Endothelial cell of umbilical vein (primary cell): ENCODE measurements at regions not wholly inside any gene's neighbourhood (a gene's known extent, or its start where the extent isn't known, plus 50 kb on each side); places are given as distances from the start of the nearest gene placed in this dataset.
"Not testable (repeated sequence)": the region's sequence is repeated elsewhere in the genome, so short reads cannot be mapped to it uniquely, and the experiment has no call there.

ENCODE experiments used
- BruUV-seq: library from RNA; stranded (reverse); fragments of 400-500 nt; replicated peaks from 2 replicates; lab custom pipeline; 2021; lab: Mats Ljungman, UMichigan
- CTCF ChIA-PET: fragments of 300-600, 350-600 bp; sonication (Branson Sonifier 250); formaldehyde crosslinking; loops from one replicate; lab custom pipeline; 2021; ENCODE audit warnings: antibody characterized with exemption, inconsistent platforms; lab: Charles Lee
- POLR2A ChIA-PET: fragments of 300-600, 350-600 bp; sonication (Branson Sonifier 250); formaldehyde crosslinking; loops from one replicate; lab custom pipeline; 2021; ENCODE audit warnings: antibody characterized with exemption, inconsistent platforms; lab: Charles Lee
- DNase-seq: peaks from one replicate; pipeline ENCODE4 v3.0.0-alpha.2; 2011; ENCODE audit warnings: low read depth, low spot score
- FAIRE-seq: peaks from 2 replicates; lab custom pipeline; 2011; peaks lifted over from hg19 to GRCh38; lab: Jason Lieb, UNC
- H2AFZ ChIP-seq: 2 replicates; pipeline ENCODE4 v1.6.0; 2012; ENCODE audit warnings: low read depth, low read length, control low read depth, inconsistent platforms
- H3K27ac ChIP-seq: 2 replicates; pipeline ENCODE4 v1.5.1; 2011; ENCODE audit warnings: low read depth, mild to moderate bottlenecking, control low read depth, low read length, moderate library complexity; ENCODE audit not compliant: insufficient read depth
- H3K27me3 ChIP-seq, 2 experiments: 2 replicates each; pipeline versions ENCODE4 v1.6.0 to v1.6.1; 2011; ENCODE audit warnings: low read length in 2 of 2, mixed read lengths in 1 of 2; ENCODE audit not compliant: control insufficient read depth in 2 of 2, insufficient read depth in 2 of 2
- H3K36me3 ChIP-seq, 2 experiments: 2 replicates in 1 of 2; 3 replicates in 1 of 2; pipeline ENCODE4 v1.5.1; 2011; ENCODE audit warnings: low read length in 2 of 2, mild to moderate bottlenecking in 1 of 2, moderate library complexity in 1 of 2; ENCODE audit not compliant: control insufficient read depth in 2 of 2, insufficient read depth in 2 of 2; ENCODE audit errors: extremely low read depth in 1 of 2
- H3K4me1 ChIP-seq: 3 replicates; pipeline ENCODE4 v1.5.1; 2011; ENCODE audit warnings: mild to moderate bottlenecking, low read length; ENCODE audit not compliant: control insufficient read depth, insufficient read depth; ENCODE audit errors: extremely low read depth
- H3K4me2 ChIP-seq: 2 replicates; pipeline ENCODE4 v1.6.1; 2011; ENCODE audit warnings: low read length, control low read depth, mixed read lengths; ENCODE audit not compliant: insufficient read depth
- H3K4me3 ChIP-seq, 3 experiments: fragments of 200-600 bp in 1 of 3; sonication (generic), shearing (Covaris generic) in 1 of 3; replicated peaks in 1 of 3; 2 replicates each; pipeline ENCODE4 v1.5.1; 2011 to 2016; ENCODE audit warnings: control low read depth in 3 of 3, low read length in 3 of 3, mild to moderate bottlenecking in 2 of 3, inconsistent platforms in 1 of 3, low read depth in 1 of 3, moderate library complexity in 1 of 3; ENCODE audit not compliant: insufficient read depth in 1 of 3
- H3K79me2 ChIP-seq: 2 replicates; pipeline ENCODE4 v1.6.0; 2012; ENCODE audit warnings: low read length, inconsistent platforms; ENCODE audit not compliant: control insufficient read depth, insufficient read depth
- H3K9ac ChIP-seq: replicated peaks from 2 replicates; pipeline ENCODE3; 2011; ENCODE audit warnings: low read length, control low read depth; ENCODE audit not compliant: insufficient read depth; ENCODE audit errors: extremely low read depth
- H3K9me1 ChIP-seq: replicated peaks from 3 replicates; pipeline ENCODE4 v1.6.0; 2011; ENCODE audit warnings: mild to moderate bottlenecking, low read length; ENCODE audit not compliant: control insufficient read depth, insufficient read depth; ENCODE audit errors: extremely low read depth
- H3K9me3 ChIP-seq: replicated peaks from 2 replicates; pipeline ENCODE4 v1.5.1; 2012; ENCODE audit warnings: low read length, inconsistent platforms; ENCODE audit not compliant: control insufficient read depth, insufficient read depth
- H4K20me1 ChIP-seq: replicated peaks from 2 replicates; pipeline ENCODE3; 2011; ENCODE audit warnings: mild to moderate bottlenecking, low read length; ENCODE audit not compliant: control insufficient read depth, insufficient read depth; ENCODE audit errors: extremely low read depth
- EZH2 ChIP-seq: IDR thresholded peaks from 2 replicates; pipeline ENCODE4 v1.6.1; 2012; ENCODE audit warnings: borderline replicate concordance, low read depth, mild to moderate bottlenecking, moderate library complexity, low read length, inconsistent platforms; ENCODE audit not compliant: severe bottlenecking
- FOS ChIP-seq: IDR thresholded peaks from 2 replicates; pipeline ENCODE4 v1.6.1; 2011; ENCODE audit warnings: mild to moderate bottlenecking, low read length, moderate library complexity, borderline replicate concordance; ENCODE audit not compliant: insufficient read depth
- GATA2 ChIP-seq: IDR thresholded peaks from 2 replicates; pipeline ENCODE4 v1.7.0; 2011; ENCODE audit warnings: low read depth, mild to moderate bottlenecking, moderate library complexity, mixed read lengths, low read length; ENCODE audit not compliant: insufficient read length, insufficient read depth
- JUN ChIP-seq: IDR thresholded peaks from 2 replicates; pipeline ENCODE4 v1.6.1; 2011; ENCODE audit warnings: borderline replicate concordance, low read depth; ENCODE audit not compliant: insufficient read length, insufficient read depth
- MYC ChIP-seq: IDR thresholded peaks from one replicate; pipeline ENCODE4 v1.6.1; 2011; ENCODE audit warnings: mild to moderate bottlenecking, low read depth, low read length
- POLR2A ChIP-seq: IDR thresholded peaks from 2 replicates; pipeline ENCODE4 v1.6.1; 2012; ENCODE audit warnings: low read depth, mild to moderate bottlenecking, control low read depth, low read length
- POLR2AphosphoS5 ChIP-seq: IDR thresholded peaks from 2 replicates; pipeline ENCODE4 v1.6.1; 2012; ENCODE audit warnings: low read depth, mild to moderate bottlenecking, control low read depth, low read length, moderate library complexity; ENCODE audit not compliant: insufficient read depth
- dilution Hi-C: fragments of 300-500 bp; cut with MboI; formaldehyde crosslinking; loops from one replicate; pipeline ENCODE4 v1.15.0; 2019; ENCODE audit warnings: low sequenced_read_pairs; ENCODE audit not compliant: extremely low pct_ligation_motif_present
- intact Hi-C: fragments of 100-400 bp; cut with micrococcal nuclease; formaldehyde crosslinking; loops from one replicate; pipeline ENCODE4 v1.10.0; 2022
- TF ChIP-seq, protein P1 (sequence below), 2 donors: IDR thresholded peaks; 1 replicate in 1 of 2; 2 replicates in 1 of 2; pipeline ENCODE4 v1.5.1; 2011; ENCODE audit warnings: low read length in 2 of 2, mild to moderate bottlenecking in 2 of 2, moderate library complexity in 2 of 2, control low read depth in 1 of 2, inconsistent platforms in 1 of 2, low read depth in 1 of 2; ENCODE audit not compliant: insufficient read depth in 1 of 2; ENCODE audit errors: extremely low read depth in 1 of 2
- TF ChIP-seq, protein P2 (sequence below): IDR thresholded peaks from 2 replicates; pipeline ENCODE4 v1.6.1; 2011; ENCODE audit not compliant: insufficient read depth, insufficient read length

GRCh38 chr7:9719721-9720120 lies 1254.0 kb upstream of the PHF14 start:
- TF ChIP-seq, protein P1, sequence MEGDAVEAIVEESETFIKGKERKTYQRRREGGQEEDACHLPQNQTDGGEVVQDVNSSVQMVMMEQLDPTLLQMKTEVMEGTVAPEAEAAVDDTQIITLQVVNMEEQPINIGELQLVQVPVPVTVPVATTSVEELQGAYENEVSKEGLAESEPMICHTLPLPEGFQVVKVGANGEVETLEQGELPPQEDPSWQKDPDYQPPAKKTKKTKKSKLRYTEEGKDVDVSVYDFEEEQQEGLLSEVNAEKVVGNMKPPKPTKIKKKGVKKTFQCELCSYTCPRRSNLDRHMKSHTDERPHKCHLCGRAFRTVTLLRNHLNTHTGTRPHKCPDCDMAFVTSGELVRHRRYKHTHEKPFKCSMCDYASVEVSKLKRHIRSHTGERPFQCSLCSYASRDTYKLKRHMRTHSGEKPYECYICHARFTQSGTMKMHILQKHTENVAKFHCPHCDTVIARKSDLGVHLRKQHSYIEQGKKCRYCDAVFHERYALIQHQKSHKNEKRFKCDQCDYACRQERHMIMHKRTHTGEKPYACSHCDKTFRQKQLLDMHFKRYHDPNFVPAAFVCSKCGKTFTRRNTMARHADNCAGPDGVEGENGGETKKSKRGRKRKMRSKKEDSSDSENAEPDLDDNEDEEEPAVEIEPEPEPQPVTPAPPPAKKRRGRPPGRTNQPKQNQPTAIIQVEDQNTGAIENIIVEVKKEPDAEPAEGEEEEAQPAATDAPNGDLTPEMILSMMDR (IDR thresholded peaks at IDR 0.05; ENCODE audit: extremely low read depth in 1 of 2, insufficient read depth in 1 of 2, low read depth in 1 of 2, low read length in 2 of 2), result no peak
- TF ChIP-seq FOS (no peak), EZH2 (no peak), POLR2A (no peak), MYC (no peak), GATA2 (no peak), JUN (no peak), POLR2AphosphoS5 (no peak)
- TF ChIP-seq, protein P2, sequence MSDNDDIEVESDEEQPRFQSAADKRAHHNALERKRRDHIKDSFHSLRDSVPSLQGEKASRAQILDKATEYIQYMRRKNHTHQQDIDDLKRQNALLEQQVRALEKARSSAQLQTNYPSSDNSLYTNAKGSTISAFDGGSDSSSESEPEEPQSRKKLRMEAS, result no peak
- intact Hi-C loops, result no loop called here

DNA sequence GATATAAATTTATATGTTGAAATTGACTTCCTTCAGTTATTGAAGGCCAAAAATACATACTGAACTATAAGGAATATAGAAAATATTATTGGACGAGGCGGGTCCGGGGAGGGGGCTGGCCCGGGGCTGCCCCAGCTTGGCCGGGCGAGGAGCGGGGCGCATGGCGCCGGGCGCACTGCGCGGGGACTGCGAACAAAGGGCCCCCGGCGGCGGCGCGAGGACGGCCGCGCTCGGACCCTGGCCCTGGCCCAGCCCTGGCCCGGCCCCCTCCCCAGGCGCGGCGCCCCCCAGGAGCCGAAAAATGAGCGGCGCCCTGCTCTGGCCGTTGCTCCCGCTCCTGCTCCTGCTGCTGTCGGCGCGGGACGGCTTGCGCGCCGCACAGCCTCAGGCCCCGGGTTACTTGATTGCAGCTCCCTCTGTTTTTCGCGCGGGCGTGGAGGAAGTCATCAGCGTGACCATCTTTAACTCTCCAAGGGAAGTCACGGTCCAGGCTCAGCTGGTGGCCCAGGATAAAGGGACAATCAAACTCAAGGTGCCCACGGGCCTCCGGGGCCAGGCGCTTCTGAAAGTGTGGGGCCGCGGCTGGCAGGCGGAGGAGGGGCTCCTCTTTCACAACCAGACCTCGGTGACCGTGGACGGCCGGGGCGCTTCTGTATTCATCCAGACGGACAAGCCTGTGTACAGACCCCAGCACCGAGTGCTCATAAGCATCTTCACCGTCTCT lies 1247.6 kb upstream of the PHF14 start:
- CTCF ChIA-PET, dilution Hi-C loops: not testable (repeated sequence)

More at GRCh38 chr7:9719721-9720120, 1254.0 kb upstream of the PHF14 start:
- ChIA-PET CTCF (no interaction called here), POLR2A (no interaction called here)
- Histone ChIP-seq H4K20me1 (no peaks in the 10 kb centered on the region), H3K9me3 (no peaks in the 10 kb centered on the region), H2AFZ (no peak overlapping the region), H3K79me2 (no peaks in the 10 kb centered on the region), H3K4me2 (no peak overlapping the region), H3K27me3 (no peaks in the 10 kb centered on the region), H3K4me3 (no peak overlapping the region), H3K36me3 (no peaks in the 10 kb centered on the region), H3K9ac (no peak overlapping the region), H3K9me1 (no peaks in the 10 kb centered on the region), H3K4me1 (no peaks in the 10 kb centered on the region), H3K27ac (no peak overlapping the region)
- DNase-seq (no peak), FAIRE-seq (no peak)
- dilution Hi-C loops, result no loop called here
- BruUV-seq, result no TSS peak

GRCh38 chr7:9726811-9727210 lies 1246.9 kb upstream of the PHF14 start:
- dilution Hi-C loops, H3K4me1 ChIP-seq, BruUV-seq, H2AFZ ChIP-seq, H3K79me2 ChIP-seq, DNase-seq, POLR2A ChIA-PET, intact Hi-C loops, H3K36me3 ChIP-seq, H3K4me2 ChIP-seq, FAIRE-seq, H3K4me3 ChIP-seq, H3K9me1 ChIP-seq, H3K27ac ChIP-seq, CTCF ChIA-PET, H3K9me3 ChIP-seq, H3K27me3 ChIP-seq, H4K20me1 ChIP-seq, H3K9ac ChIP-seq: not testable (repeated sequence)

More for the DNA sequence above, 1247.6 kb upstream of the PHF14 start:
- H3K9me1 ChIP-seq, H4K20me1 ChIP-seq, H3K4me1 ChIP-seq, H3K4me2 ChIP-seq, H2AFZ ChIP-seq, H3K36me3 ChIP-seq, BruUV-seq, H3K27me3 ChIP-seq, intact Hi-C loops, FAIRE-seq, H3K27ac ChIP-seq, H3K4me3 ChIP-seq, H3K9ac ChIP-seq, H3K9me3 ChIP-seq, H3K79me2 ChIP-seq, DNase-seq, POLR2A ChIA-PET: not testable (repeated sequence)
